ENCODE measurements at regions not wholly inside any gene's neighbourhood (a gene's known extent, or its start where the extent isn't known, plus 50 kb on each side); places are given as distances from the start of the nearest gene placed in this dataset.

DNA sequence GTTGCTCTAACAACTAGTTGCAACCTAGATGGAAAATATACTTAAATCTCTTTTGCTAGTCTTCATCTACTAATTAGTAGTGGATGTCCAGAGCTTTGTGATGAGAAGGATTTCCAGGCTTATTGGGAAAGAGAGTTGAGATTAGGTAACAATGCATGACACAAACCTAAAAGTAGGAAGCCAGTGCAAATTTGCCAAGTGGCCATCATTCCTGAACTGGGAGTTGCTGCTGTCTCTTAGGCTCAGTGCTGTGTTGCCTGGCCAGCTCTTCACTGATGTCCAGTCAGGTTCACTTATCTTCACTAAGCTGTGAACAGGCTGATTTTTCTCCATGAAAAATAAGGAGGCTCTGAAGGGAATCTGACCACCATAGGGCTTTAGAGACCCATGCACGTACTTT is 105.6 kb upstream of the AMOT start:
- Mint-ChIP-seq H3K4me3 (ENCODE audit: unreplicated experiment) (no peak overlapping the region), H3K27ac (ENCODE audit: low read depth, unreplicated experiment) (no peak overlapping the region), H3K9me3 (ENCODE audit: unreplicated experiment) (no peaks in the 10 kb centered on the region), H3K27me3 (ENCODE audit: insufficient read depth, unreplicated experiment) (peaks cover 70% of the 10 kb centered on the region), H3K36me3 (ENCODE audit: insufficient read depth, unreplicated experiment) (no peaks in the 10 kb centered on the region), H3K4me1 (ENCODE audit: insufficient read depth, unreplicated experiment) (peaks cover 5% of the 10 kb centered on the region)
- CTCF ChIA-PET = no interaction called here
- DNase-seq (ENCODE audit: unreplicated experiment) = no peak
- POLR2A ChIA-PET = no interaction called here
- no TSS peak for BruUV-seq (replicated peaks)
- no peak for TF ChIP-seq CTCF (IDR thresholded peaks at IDR 0.05; ENCODE audit: unreplicated experiment)
- intact Hi-C loops (cut with micrococcal nuclease) = no loop called here

DNA sequence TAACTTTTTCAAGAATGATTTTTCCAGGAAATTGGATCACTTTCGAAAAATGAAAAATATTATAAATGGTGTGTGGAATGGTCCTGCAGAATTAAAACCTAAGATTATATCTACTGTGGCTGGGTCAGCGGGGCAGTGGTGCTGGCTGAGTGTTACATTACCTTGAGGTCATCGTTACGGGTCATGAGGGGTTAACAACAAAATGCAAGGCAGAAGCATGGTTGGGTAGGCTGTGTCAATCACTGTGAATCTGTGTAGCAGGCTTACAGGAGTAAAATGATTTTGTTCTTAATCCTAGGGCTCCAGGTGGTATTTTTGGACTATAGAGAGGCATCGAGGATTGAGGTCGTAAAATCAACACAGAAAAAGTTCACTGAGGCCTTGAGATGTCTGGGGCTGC is 105.2 kb upstream of the AMOT start:
- TF ChIP-seq CTCF (IDR thresholded peaks at IDR 0.05; ENCODE audit: unreplicated experiment) = no peak
- no peak for DNase-seq (ENCODE audit: unreplicated experiment)
- no peaks in the 10 kb centered on the region for H3K9me3 Mint-ChIP-seq (ENCODE audit: unreplicated experiment)
- H3K27ac Mint-ChIP-seq (ENCODE audit: low read depth, unreplicated experiment) = no peak overlapping the region
- ChIA-PET CTCF (no interaction called here), POLR2A (no interaction called here)
- H3K27me3 Mint-ChIP-seq (ENCODE audit: insufficient read depth, unreplicated experiment) = peaks cover 69% of the 10 kb centered on the region
- no peak overlapping the region for H3K4me3 Mint-ChIP-seq (ENCODE audit: unreplicated experiment)
- intact Hi-C loops (cut with micrococcal nuclease) = no loop called here
- no peaks in the 10 kb centered on the region for H3K36me3 Mint-ChIP-seq (ENCODE audit: insufficient read depth, unreplicated experiment)
- BruUV-seq (replicated peaks) = no TSS peak
- peaks cover 5% of the 10 kb centered on the region for H3K4me1 Mint-ChIP-seq (ENCODE audit: insufficient read depth, unreplicated experiment)

DNA sequence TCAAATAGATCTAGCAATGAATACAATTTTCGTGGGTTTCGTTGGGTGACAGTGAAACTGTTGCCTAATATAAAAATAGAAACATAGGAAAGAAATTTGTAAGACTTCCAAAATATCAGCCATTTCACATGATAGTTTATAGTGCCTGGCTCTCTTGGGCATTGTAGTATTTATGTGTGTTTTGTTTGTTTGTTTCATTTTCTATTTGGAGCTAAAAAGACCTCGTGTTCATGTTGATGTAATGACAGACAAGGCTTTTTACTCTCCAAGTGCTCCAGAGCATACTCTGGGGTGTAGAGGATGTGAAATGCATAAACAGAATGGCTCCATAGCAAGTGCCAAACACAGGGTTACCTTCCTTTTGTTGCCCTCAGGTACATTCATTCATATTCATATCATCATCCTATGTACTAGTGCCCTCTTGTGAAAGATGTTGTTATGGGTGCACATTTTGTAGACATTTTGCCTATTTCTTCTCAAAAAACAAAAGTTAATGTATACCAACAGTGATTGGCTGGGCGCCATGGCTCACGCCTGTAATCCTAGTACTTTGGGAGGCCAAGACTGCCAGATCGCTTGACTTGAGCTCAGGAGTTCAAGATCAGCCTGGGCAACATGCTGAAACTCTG is 100.7 kb upstream of the AMOT start:
- Mint-ChIP-seq H3K27ac (ENCODE audit: low read depth, unreplicated experiment) (no peak overlapping the region), H3K9me3 (ENCODE audit: unreplicated experiment) (no peaks in the 10 kb centered on the region), H3K36me3 (ENCODE audit: insufficient read depth, unreplicated experiment) (no peaks in the 10 kb centered on the region), H3K4me1 (ENCODE audit: insufficient read depth, unreplicated experiment) (peaks cover 5% of the 10 kb centered on the region), H3K4me3 (ENCODE audit: unreplicated experiment) (no peak overlapping the region), H3K27me3 (ENCODE audit: insufficient read depth, unreplicated experiment) (peaks cover 48% of the 10 kb centered on the region)
- intact Hi-C loops (cut with micrococcal nuclease) = no loop called here
- DNase-seq (ENCODE audit: unreplicated experiment) = peak; percentile 25
- ChIA-PET POLR2A (interaction anchor here (0.6 to 1.4 kb wide), 2 partner anchors 9 to 13 kb away, joined by 3 read pairs; no protein-coding TSS in a partner anchor), CTCF (interaction anchor here (0.6 to 0.7 kb wide), 3 partner anchors 254 to 1476 kb away, joined by 3 to 6 read pairs (median 3); no protein-coding TSS in a partner anchor)
- no TSS peak for BruUV-seq (replicated peaks)
- no peak for TF ChIP-seq CTCF (IDR thresholded peaks at IDR 0.05; ENCODE audit: unreplicated experiment)

GRCh38 chrX:112935029-112935428 is 94.4 kb upstream of the AMOT start:
- BruUV-seq (replicated peaks) = no TSS peak
- no peaks in the 10 kb centered on the region for H3K4me1 Mint-ChIP-seq (ENCODE audit: insufficient read depth, unreplicated experiment)
- no peak overlapping the region for H3K27ac Mint-ChIP-seq (ENCODE audit: low read depth, unreplicated experiment)
- H3K9me3 Mint-ChIP-seq (ENCODE audit: unreplicated experiment) = no peaks in the 10 kb centered on the region
- ChIA-PET CTCF (no interaction called here), POLR2A (no interaction called here)
- no peaks in the 10 kb centered on the region for H3K36me3 Mint-ChIP-seq (ENCODE audit: insufficient read depth, unreplicated experiment)
- H3K27me3 Mint-ChIP-seq (ENCODE audit: insufficient read depth, unreplicated experiment) = peaks cover 55% of the 10 kb centered on the region
- H3K4me3 Mint-ChIP-seq (ENCODE audit: unreplicated experiment) = no peak overlapping the region
- DNase-seq (ENCODE audit: unreplicated experiment) = no peak
- TF ChIP-seq CTCF (IDR thresholded peaks at IDR 0.05; ENCODE audit: unreplicated experiment) = no peak
- intact Hi-C loops (cut with micrococcal nuclease) = no loop called here
